GM18870 (cell line): ENCODE measurements at regions not wholly inside any gene's neighbourhood (a gene's known extent, or its start where the extent isn't known, plus 50 kb on each side); places are given as distances from the start of the nearest gene placed in this dataset.

ENCODE experiments used
- ATAC-seq: cut with Tn5 transposase; IDR thresholded peaks from one replicate; pipeline ENCODE4 v1.9.1; 2021; ENCODE audit warnings: moderate library complexity; ENCODE audit not compliant: unreplicated experiment

- no peak for ATAC-seq
Observed at GRCh38 chr12:30251546-30251945, 444.1 kb downstream of the IPO8 start.

- no peak for ATAC-seq
Observed at GRCh38 chr12:30243426-30243825, 452.2 kb downstream of the IPO8 start.

DNA sequence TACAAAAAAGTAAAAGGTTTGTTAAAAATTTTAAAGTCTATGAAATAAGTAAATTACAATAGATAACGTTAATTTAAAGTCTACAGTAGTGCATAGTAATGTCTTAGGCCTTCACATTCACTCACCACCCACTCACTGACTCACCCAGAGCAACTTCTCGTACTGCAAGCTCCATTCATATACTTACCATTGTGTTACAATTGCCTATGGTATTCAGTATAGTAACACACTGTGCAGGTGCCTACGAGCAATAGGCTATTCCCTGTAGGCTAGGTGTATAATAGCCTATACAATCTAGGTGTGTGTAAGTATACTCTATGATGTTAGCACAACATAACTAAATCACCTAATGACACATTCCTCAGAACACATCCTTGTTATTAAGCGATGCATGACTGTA lies 435.3 kb upstream of the TMTC1 start:
- no peak for ATAC-seq

- no peak for ATAC-seq
Observed at GRCh38 chr12:30218073-30218472, 434.3 kb upstream of the TMTC1 start.

GRCh38 chr12:30213166-30213565 lies 429.4 kb upstream of the TMTC1 start:
- ATAC-seq, result no peak

DNA sequence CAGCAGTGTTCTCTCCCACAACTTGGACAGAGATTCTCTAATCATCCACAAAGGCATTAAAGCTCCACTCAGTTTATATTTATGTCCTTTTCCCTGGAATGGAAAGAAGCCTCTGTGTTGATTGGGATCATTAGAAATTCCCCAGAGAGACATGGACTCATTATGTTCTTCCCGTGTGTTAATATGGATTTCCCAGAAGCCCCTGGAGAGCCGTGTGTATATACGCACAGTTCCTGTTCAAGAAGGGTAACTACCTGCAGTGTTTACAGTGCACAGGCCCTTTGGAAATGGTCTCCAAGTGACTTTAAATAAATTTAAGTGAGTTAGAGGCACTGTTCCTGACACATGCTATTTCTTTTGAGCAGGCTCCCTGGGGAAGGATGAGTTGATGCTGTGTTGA lies 428.0 kb upstream of the TMTC1 start:
- ATAC-seq, result no peak

- ATAC-seq, result no peak
Observed at GRCh38 chr12:30203981-30204380, 420.2 kb upstream of the TMTC1 start.

DNA sequence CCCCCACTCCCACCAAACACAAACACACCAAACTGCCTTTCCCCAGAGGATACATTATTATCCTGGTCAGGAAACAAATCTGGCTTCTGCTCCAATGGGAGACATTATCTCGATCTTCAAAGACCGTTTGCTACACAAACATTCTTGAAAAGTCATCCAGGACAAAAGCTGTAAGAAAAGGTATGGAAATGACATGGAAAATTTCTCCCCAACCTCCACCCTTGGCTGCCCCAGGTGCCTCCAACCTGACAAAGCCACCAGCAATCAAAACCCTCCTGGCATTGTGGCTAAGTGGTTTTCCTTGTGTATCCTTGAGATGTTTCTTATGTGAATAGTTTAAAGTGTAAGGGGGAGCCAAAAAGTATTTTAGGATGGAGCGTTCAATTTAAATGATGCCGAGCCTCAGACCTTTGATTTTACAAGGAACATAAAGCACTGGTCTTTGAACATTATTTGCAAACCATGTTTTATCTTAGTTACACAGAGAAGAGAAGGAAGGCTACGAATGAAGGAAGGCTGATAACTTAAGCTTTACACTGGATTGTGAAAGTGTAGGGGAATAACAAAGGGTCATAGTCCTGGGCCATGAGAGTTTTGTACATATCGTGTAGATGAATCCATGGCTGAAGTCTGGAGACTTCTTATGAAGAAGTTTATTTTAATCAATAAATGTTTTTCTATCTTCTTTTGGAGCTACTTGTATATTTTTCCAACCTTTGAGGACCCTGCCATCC lies 418.9 kb upstream of the TMTC1 start:
- ATAC-seq, result no peak

DNA sequence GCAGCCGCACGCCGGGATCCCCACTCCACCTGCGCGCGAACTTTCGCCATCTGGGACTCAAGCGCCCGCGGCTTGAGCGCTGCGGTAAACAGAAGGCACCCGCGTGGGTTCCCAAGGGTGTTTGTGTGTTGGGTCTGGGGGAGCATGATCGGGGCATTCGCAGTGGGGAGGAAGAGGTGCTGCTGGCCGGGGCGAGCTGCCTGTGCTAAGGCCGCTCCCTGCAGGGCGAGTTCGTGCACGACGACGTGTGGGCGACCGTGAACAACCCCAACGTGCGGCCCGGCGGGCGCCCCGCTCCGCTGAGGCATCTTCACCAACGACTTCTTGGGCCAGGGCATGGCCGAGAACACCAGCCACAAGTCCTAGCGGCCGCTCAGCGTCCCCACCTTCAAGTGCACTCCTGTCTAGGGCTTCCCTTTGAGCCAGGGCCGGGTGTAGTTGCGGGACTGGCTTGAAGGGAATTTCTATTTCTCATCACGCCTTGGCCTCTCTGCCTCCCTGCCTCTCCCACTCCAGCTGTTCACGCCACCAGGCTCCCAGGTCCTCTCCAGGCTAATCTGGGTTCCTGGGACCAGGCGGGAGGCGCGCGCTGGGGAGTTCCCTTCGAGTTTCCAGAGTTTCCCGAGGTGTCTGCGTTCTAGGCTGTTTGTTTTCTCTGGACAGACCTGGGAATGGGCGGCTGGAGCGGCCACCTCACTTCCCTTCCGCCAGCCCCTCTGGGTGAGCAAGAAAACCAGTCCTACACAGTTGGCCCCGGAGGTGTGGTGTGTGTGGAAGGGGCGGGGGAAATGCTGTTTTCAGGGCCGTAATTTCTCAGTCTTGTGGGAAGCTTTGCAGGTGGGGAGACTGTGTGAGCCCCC lies 417.8 kb upstream of the TMTC1 start:
- ATAC-seq, result no peak

- ATAC-seq, result no peak
Observed at GRCh38 chr12:30200864-30201263, 417.1 kb upstream of the TMTC1 start.

DNA sequence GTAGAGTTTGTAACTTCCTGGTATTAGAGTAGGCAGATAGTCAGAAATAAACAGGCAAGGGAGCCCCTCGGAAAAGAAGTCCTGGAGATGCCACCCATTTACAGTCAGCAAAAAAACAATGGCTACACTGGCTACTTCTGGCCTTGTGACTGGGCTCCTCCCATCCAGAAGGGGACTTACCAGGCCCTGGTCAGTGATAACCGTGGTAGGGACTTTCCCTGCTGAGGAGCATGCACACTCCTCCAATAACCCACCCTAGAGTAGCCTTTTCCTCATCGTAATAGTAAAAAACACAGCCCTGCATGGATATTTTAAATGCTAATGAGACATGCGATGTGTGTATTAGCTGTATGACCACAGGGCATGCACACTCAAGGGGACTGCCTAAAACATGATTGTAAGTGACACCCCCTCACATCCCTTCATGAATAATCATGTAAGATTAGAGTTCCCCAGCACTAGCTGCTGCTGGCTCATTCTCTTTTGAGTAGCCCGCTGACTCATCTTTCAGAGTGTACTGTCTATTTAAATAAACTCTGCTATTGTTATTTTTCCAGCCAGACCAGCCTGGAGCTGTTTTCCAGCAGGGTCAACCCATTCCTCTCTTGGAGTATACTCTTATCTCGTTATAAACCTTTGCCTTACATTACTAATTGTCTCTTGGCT lies 413.8 kb upstream of the TMTC1 start:
- ATAC-seq, result peak; percentile 69

DNA sequence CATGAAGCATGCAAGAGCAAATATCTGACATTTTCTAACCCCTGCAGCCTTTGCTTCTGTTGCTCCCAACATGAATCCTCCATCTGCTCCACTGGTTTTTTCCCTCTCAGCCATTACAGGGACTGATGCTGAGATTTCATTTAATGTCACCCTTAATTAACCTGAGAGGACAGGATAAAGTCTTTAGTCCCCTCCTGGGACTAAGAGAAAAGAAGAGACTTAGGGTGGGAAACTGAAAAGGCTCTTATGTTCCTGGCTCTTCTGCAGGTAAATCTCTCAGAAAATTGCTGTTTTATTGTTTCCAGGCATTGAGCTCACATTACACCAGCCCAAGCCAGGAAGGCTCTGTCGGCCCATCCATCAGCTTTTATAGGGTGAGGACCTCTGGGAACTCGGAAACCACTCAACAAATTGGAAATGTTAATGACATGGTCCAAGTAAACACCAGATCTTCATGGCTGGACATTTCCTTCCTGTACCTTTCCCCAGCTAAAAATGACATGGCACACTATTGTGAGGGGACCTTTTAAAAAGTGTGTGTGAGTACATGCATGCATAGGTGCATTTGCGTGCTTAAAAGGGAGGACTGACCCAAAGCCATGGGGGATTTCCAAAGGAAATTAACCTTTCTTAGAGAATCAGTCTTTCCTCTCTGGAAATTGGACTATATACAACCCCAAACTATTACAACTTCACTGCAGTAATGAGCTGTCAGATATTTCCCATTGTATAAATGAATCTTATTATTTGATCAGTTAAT lies 408.1 kb upstream of the TMTC1 start:
- ATAC-seq, result no peak

DNA sequence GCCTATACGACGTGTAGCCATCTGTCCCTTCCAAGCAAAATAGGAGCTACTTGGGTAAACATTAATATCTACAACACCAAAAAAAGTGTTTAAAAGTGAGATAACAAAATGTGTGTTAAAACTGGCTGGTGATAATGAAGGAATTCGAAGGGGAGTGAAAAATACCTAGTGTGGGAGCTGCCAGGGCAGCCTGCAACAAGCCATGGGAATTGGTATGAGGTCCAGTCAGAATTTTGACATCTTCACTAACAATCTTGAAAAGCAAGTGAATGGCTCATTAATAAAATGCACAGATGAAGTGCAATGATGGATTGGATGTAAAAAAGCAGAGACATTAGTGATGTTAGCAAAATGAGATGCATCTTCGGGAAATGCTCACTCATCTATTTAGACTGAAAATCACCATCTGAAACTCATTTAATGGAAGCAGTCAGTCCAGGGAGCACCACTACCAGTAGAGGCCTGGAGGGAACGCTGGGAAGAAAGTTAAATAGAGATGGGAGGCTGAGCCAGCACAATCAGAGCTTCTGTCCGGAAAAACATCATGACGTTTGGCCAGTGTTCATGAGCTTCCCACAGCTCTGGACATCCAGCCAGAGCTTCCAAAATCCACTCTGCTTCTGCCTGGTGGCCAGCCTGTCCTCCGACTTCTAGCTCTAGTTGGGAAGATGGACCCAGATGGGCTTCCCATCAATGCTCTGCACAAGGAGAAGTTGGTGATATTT lies 405.0 kb upstream of the TMTC1 start:
- ATAC-seq, result no peak

GRCh38 chr12:30187426-30187825 lies 403.7 kb upstream of the TMTC1 start:
- no peak for ATAC-seq

GRCh38 chr12:30181334-30181733 lies 397.6 kb upstream of the TMTC1 start:
- no peak for ATAC-seq

GRCh38 chr12:30180602-30181001 lies 396.9 kb upstream of the TMTC1 start:
- ATAC-seq, result no peak

DNA sequence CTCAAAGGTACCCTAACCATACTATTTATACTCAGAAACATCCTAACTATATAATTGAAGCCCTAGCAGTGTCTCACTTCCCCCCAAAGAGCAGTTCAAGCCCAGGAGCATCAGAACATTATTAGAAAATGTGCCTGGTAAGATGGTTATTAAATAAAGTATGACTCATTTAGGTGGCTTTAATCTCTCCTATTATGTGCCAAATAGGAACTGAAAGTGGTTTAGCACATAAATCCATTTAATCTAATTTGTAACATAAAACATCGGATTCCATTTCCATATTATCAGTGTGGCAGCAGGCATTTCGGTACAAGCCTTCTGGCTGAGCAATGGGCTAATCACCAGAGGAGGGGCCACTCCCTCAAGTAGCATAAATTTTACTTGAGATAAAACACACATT lies 395.2 kb upstream of the TMTC1 start:
- no peak for ATAC-seq

DNA sequence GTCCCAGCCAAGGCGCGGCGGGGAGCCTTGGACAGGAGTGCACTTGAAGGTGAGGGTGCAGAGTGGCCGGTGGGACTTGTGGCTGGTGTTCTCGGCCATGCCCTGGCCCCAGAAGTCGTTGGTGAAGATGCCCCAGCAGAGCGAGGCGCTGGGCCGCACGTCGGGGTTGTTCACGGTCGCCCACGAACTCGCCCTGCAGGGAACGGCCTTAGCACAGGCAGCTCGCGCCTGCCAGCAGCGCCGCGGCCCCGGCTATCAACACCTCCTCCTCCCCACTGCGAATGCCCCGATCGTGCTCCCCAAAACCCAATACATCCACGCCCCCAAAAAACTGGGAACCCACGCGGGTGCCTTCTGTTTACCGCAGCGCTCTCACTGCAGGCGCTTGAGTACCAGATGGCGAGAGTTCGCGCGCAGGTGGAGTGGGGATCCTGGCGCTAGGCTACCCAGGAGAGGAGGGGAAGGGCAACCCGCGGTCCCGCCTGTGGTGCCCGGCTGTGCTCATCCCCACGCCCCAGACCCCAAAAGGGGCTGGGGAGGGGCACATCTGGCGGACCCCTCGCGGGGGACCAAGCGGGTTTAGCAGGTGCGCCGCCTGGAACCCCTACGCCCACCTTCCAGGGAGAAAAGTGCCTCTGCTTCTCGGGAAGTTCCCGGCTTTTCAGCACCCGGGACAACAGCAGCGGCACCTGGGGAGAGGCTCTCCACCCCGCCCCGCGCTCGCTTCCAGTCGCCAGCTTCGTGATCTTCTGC lies 386.3 kb upstream of the TMTC1 start:
- ATAC-seq, result no peak

DNA sequence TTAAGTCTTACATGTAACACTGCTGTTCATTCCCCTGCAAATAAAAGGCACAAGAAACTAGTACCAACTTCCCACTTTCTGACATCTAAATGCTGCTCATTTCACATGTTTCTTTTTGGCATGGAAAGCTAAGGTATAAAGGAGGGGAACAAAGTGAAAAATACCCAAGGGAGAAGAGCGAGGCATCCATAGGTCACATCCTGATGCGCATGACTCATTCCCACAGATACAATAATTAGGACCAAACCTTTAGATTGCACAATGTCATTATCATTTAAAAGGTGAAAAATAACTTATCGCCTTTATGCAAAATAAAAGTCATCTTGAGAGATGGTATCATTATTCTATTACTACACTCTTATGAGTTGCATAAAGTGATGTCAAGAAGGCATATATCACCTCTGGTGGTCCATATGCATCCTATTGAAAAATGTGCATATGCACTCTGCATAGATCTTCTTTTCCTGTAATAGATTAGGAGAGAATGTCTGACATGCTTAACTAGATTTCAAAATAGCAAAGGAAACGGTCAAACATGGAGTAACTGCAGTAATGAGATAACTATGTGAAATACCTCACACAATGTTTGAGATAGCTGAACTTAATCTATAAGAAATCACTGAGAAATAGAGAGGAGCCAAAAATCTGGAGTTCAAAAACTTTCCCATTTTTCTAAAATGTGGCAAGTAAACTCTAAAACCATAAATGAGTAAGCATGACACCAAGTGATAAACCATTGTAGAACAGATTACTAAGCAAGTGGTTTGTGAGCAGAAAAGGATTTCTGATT lies 382.5 kb upstream of the TMTC1 start:
- no peak for ATAC-seq
